IMR-90 (cell line): ENCODE measurements at regions not wholly inside any gene's neighbourhood (a gene's known extent, or its start where the extent isn't known, plus 50 kb on each side); places are given as distances from the start of the nearest gene placed in this dataset.

Source experiments
- ATAC-seq: fragments of 200-7000 bp; cut with Tn5 transposase; 2 replicates; pipeline ENCODE4 v1.9.1; 2020; ENCODE audit warnings: low read depth, mild to moderate bottlenecking, moderate library complexity
- BruUV-seq: library from RNA; stranded (reverse); fragments of 400-500 nt; replicated peaks from 2 replicates; lab custom pipeline; 2021; lab: Mats Ljungman, UMichigan
- CTCF ChIA-PET: fragments of 300-600 bp; formaldehyde crosslinking; extraction: SDS; loops from one replicate; lab custom pipeline; 2021; ENCODE audit warnings: antibody characterized with exemption; lab: Yijun Ruan, JAX
- POLR2A ChIA-PET: fragments of 300-600 bp; sonication (Branson Sonifier 250); formaldehyde crosslinking; loops from one replicate; lab custom pipeline; 2022; ENCODE audit warnings: antibody characterized with exemption; ENCODE audit not compliant: unreplicated experiment; lab: Charles Lee
- DNase-seq: peaks from one replicate; pipeline ENCODE4 v3.0.0; 2013
- H2AFZ ChIP-seq: replicated peaks from 2 replicates; pipeline ENCODE3; 2013; ENCODE audit warnings: low read length, mild to moderate bottlenecking; ENCODE audit not compliant: poor library complexity
- H2AK5ac ChIP-seq: 2 replicates; pipeline ENCODE4 v1.6.1; 2013; ENCODE audit warnings: low read depth, low read length, inconsistent platforms
- H2AK9ac ChIP-seq: replicated peaks from 2 replicates; pipeline ENCODE3; 2013; ENCODE audit warnings: mild to moderate bottlenecking, low read depth, low read length, moderate library complexity; ENCODE audit not compliant: poor library complexity
- H2BK120ac ChIP-seq: 2 replicates; pipeline ENCODE4 v1.6.1; 2013; ENCODE audit warnings: low read depth, low read length, inconsistent platforms
- H2BK15ac ChIP-seq: 3 replicates; pipeline ENCODE4 v1.6.1; 2013; ENCODE audit warnings: low read depth, low read length, inconsistent platforms
- H2BK20ac ChIP-seq: 2 replicates; pipeline ENCODE4 v1.6.1; 2013; ENCODE audit warnings: low read depth, mild to moderate bottlenecking, inconsistent platforms, low read length, moderate library complexity
- H2BK5ac ChIP-seq: 2 replicates; pipeline ENCODE4 v1.6.1; 2013; ENCODE audit warnings: mild to moderate bottlenecking, low read depth, low read length, inconsistent platforms; ENCODE audit not compliant: poor library complexity, severe bottlenecking
- H3K14ac ChIP-seq: replicated peaks from 2 replicates; pipeline ENCODE4 v1.6.1; 2013; ENCODE audit warnings: low read depth, low read length, inconsistent platforms
- H3K18ac ChIP-seq: 2 replicates; pipeline ENCODE4 v1.6.1; 2013; ENCODE audit warnings: low read depth, low read length, control low read depth
- H3K23ac ChIP-seq: 2 replicates; pipeline ENCODE4 v1.6.1; 2013; ENCODE audit warnings: low read depth, low read length, inconsistent platforms
- H3K27ac ChIP-seq: 2 replicates; pipeline ENCODE4 v1.5.1; 2013; ENCODE audit warnings: mild to moderate bottlenecking, control low read depth, low read length; ENCODE audit not compliant: insufficient read depth
- H3K27me3 ChIP-seq: 2 replicates; pipeline ENCODE4 v1.6.1; 2013; ENCODE audit warnings: low read length; ENCODE audit not compliant: control insufficient read depth, insufficient read depth
- H3K36me3 ChIP-seq: 2 replicates; pipeline ENCODE4 v1.6.1; 2013; ENCODE audit warnings: low read length, mixed read lengths; ENCODE audit not compliant: control insufficient read depth, insufficient read depth
- H3K4ac ChIP-seq: 2 replicates; pipeline ENCODE4 v1.6.1; 2013; ENCODE audit warnings: low read depth, low read length, inconsistent platforms
- H3K4me1 ChIP-seq: 2 replicates; pipeline ENCODE4 v1.6.1; 2013; ENCODE audit warnings: low read length, mixed read lengths; ENCODE audit not compliant: control insufficient read depth, insufficient read depth
- H3K4me2 ChIP-seq: 2 replicates; pipeline ENCODE4 v1.6.1; 2013; ENCODE audit warnings: low read depth, mild to moderate bottlenecking, control low read depth, low read length, moderate library complexity
- H3K4me3 ChIP-seq: 2 replicates; pipeline ENCODE4 v1.5.1; 2013; ENCODE audit warnings: low read depth, mild to moderate bottlenecking, control low read depth, low read length, moderate library complexity; ENCODE audit not compliant: insufficient read depth
- H3K56ac ChIP-seq: 2 replicates; pipeline ENCODE4 v1.6.1; 2013; ENCODE audit warnings: low read length, inconsistent platforms; ENCODE audit not compliant: insufficient read depth; ENCODE audit errors: extremely low read depth
- H3K79me1 ChIP-seq, 2 experiments: 2 replicates each; pipeline ENCODE4 v1.6.1; 2013; ENCODE audit warnings: low read length in 2 of 2, inconsistent platforms in 1 of 2, low read depth in 1 of 2
- H3K9ac ChIP-seq: 2 replicates; pipeline ENCODE4 v1.6.1; 2013; ENCODE audit warnings: low read depth, low read length, control low read depth
- H3K9me1 ChIP-seq: 2 replicates; pipeline ENCODE4 v1.6.1; 2013; ENCODE audit warnings: low read length, inconsistent platforms; ENCODE audit not compliant: insufficient read depth
- H3K9me3 ChIP-seq: 2 replicates; pipeline ENCODE4 v1.6.1; 2013; ENCODE audit warnings: low read length; ENCODE audit not compliant: control insufficient read depth, insufficient read depth
- H4K20me1 ChIP-seq: 2 replicates; pipeline ENCODE4 v1.6.1; 2013; ENCODE audit warnings: low read length, inconsistent platforms; ENCODE audit not compliant: insufficient read depth
- H4K5ac ChIP-seq: 2 replicates; pipeline ENCODE4 v1.6.1; 2013; ENCODE audit warnings: mild to moderate bottlenecking, low read depth, low read length, control low read depth
- H4K8ac ChIP-seq, 2 experiments: 2 replicates each; pipeline ENCODE4 v1.6.1; 2013; ENCODE audit warnings: low read depth in 2 of 2, low read length in 2 of 2, control low read depth in 1 of 2, inconsistent platforms in 1 of 2
- H4K91ac ChIP-seq: 2 replicates; pipeline ENCODE4 v1.6.1; 2013; ENCODE audit warnings: low read depth, low read length, inconsistent platforms; ENCODE audit not compliant: insufficient read depth
- BHLHE40 ChIP-seq: fragments of 150-350 bp; IDR thresholded peaks from 2 replicates; pipeline ENCODE4 v1.6.1; 2016; ENCODE audit warnings: mild to moderate bottlenecking, low read depth, low read length
- CEBPB ChIP-seq: IDR thresholded peaks from 2 replicates; pipeline ENCODE4 v1.6.1; 2012; ENCODE audit warnings: low read depth, low read length, improper control_type of control experiment
- CHD1 ChIP-seq: IDR thresholded peaks from 2 replicates; pipeline ENCODE4 v1.6.1; 2012; ENCODE audit warnings: low read depth, low read length, improper control_type of control experiment
- FOS ChIP-seq: fragments of 150-350 bp; IDR thresholded peaks from 2 replicates; pipeline ENCODE4 v1.6.1; 2016; ENCODE audit warnings: low read depth, low read length
- MAFK ChIP-seq: IDR thresholded peaks from 2 replicates; pipeline ENCODE4 v1.6.1; 2012; ENCODE audit warnings: low read depth, low read length, improper control_type of control experiment
- MAZ ChIP-seq: IDR thresholded peaks from 2 replicates; pipeline ENCODE4 v1.6.1; 2012; ENCODE audit warnings: low read depth, mild to moderate bottlenecking, low read length, improper control_type of control experiment, moderate library complexity, borderline replicate concordance
- MXI1 ChIP-seq: IDR thresholded peaks from 2 replicates; pipeline ENCODE4 v1.6.1; 2012; ENCODE audit warnings: low read depth, mild to moderate bottlenecking, low read length, moderate library complexity, borderline replicate concordance
- NFE2L2 ChIP-seq: fragments of 150-350 bp; IDR thresholded peaks from 2 replicates; pipeline ENCODE4 v1.6.1; 2016; ENCODE audit warnings: low read depth, mild to moderate bottlenecking, low read length
- POLR2A ChIP-seq: IDR thresholded peaks from 2 replicates; pipeline ENCODE4 v1.6.1; 2012; ENCODE audit warnings: mild to moderate bottlenecking, low read depth, low read length
- RAD21 ChIP-seq: IDR thresholded peaks from 2 replicates; pipeline ENCODE4 v1.6.1; 2012; ENCODE audit warnings: low read length, improper control_type of control experiment
- RCOR1 ChIP-seq: IDR thresholded peaks from 2 replicates; pipeline ENCODE4 v1.6.1; 2012; ENCODE audit warnings: mild to moderate bottlenecking, low read length, improper control_type of control experiment; ENCODE audit not compliant: insufficient replicate concordance
- RFX5 ChIP-seq: IDR thresholded peaks from 2 replicates; pipeline ENCODE4 v1.8.0; 2012; ENCODE audit warnings: low read depth, mild to moderate bottlenecking, low read length, moderate library complexity
- SMC3 ChIP-seq: fragments of 150-350 bp; IDR thresholded peaks from 2 replicates; pipeline ENCODE4 v1.6.1; 2016; ENCODE audit warnings: low read depth, mild to moderate bottlenecking, antibody characterized with exemption, low read length, moderate library complexity
- WGBS, 2 experiments: methylation state at CpG; one replicate each; pipeline versions ENCODE4 v1.1.5 to v1.1.7; 2013; ENCODE audit warnings: missing lambda C conversion rate in 2 of 2; ENCODE audit not compliant: insufficient read length in 1 of 2; ENCODE audit errors: extremely low coverage in 2 of 2; 5-methylcytosine and 5-hydroxymethylcytosine counted together
- dilution Hi-C: fragments of 300-500 bp; cut with HindIII; formaldehyde crosslinking; loops from one replicate; pipeline ENCODE4 v1.14.3; 2018; ENCODE audit warnings: low sequenced_read_pairs; ENCODE audit not compliant: unreplicated experiment
- in situ Hi-C: fragments of 300-500 bp; cut with MboI; formaldehyde crosslinking; loops from 3 replicates; pipeline ENCODE4 v1.14.3; 2019; ENCODE audit warnings: low sequenced_read_pairs, inconsistent platforms, mixed read lengths
- intact Hi-C: fragments of 100-400 bp; cut with micrococcal nuclease; formaldehyde crosslinking; loops from 2 replicates; pipeline ENCODE4 v1.10.0; 2022
- TF ChIP-seq, protein P1 (sequence below): fragments of 150-350 bp; IDR thresholded peaks from 2 replicates; pipeline ENCODE4 v1.6.1; 2017; ENCODE audit warnings: mild to moderate bottlenecking, antibody characterized with exemption, low read length, low read depth
- TF ChIP-seq, protein P2 (sequence below): conservative IDR thresholded peaks from 2 replicates; pipeline ENCODE4 v1.5.1; 2012; ENCODE audit warnings: mild to moderate bottlenecking, low read depth, low read length, improper control_type of control experiment
- TF ChIP-seq, protein P3 (sequence below): fragments of 150-350 bp; IDR thresholded peaks from 2 replicates; pipeline ENCODE4 v1.6.1; 2016; ENCODE audit warnings: low read depth, mild to moderate bottlenecking, low read length, moderate library complexity, borderline replicate concordance

DNA sequence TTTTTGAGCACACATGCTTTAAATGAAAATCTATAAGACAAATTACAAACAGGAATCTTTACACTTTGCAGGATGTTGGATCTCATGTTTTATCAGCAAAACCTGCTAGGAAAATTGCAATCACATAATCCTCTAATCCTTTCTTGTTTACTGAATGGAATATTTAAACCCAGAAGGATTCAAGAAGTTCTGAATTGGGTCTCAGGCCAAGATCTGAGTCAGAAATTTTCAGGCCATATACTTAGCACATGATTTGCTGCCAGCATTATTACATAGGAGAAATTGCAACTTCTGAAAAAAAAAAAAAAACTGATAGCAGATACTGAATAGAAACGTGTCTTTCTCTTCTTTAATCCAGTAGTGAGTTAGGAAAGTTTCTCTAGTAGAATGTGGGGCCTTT, 1005.3 kb upstream of the POT1 start:
- Histone ChIP-seq H4K91ac (no peak overlapping the region), H3K4me3 (no peak overlapping the region), H4K8ac (no peak overlapping the region), H3K4ac (no peak overlapping the region), H3K27me3 (no peaks in the 10 kb centered on the region), H2AK9ac (no peak overlapping the region), H2BK120ac (no peak overlapping the region), H3K9me3 (peaks cover 7% of the 10 kb centered on the region; the same call in 1 of the 2 replicates), H2BK15ac (no peak overlapping the region), H3K27ac (no peak overlapping the region), H3K18ac (no peak overlapping the region), H3K4me2 (no peak overlapping the region), H2AFZ (no peak overlapping the region), H3K79me1 (no peaks in the 10 kb centered on the region), H3K36me3 (no peaks in the 10 kb centered on the region), H3K9ac (no peak overlapping the region), H3K9me1 (no peaks in the 10 kb centered on the region), H4K5ac (no peak overlapping the region), H3K4me1 (no peaks in the 10 kb centered on the region), H2BK5ac (no peak overlapping the region), H3K23ac (no peak overlapping the region), H4K20me1 (no peaks in the 10 kb centered on the region), H2AK5ac (no peak overlapping the region), H3K56ac (no peak overlapping the region), H2BK20ac (no peak overlapping the region), H3K14ac (no peak overlapping the region)
- ATAC-seq (no peak), DNase-seq (no peak)
- TF ChIP-seq RCOR1 (no peak), BHLHE40 (no peak), MAFK (no peak), RAD21 (no peak), FOS (no peak), MAZ (no peak), CHD1 (no peak), CEBPB (no peak), NFE2L2 (no peak), MXI1 (no peak), POLR2A (no peak), SMC3 (no peak), RFX5 (no peak)
- TF ChIP-seq, protein P1, sequence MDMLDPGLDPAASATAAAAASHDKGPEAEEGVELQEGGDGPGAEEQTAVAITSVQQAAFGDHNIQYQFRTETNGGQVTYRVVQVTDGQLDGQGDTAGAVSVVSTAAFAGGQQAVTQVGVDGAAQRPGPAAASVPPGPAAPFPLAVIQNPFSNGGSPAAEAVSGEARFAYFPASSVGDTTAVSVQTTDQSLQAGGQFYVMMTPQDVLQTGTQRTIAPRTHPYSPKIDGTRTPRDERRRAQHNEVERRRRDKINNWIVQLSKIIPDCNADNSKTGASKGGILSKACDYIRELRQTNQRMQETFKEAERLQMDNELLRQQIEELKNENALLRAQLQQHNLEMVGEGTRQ, result no peak
- TF ChIP-seq, protein P2, sequence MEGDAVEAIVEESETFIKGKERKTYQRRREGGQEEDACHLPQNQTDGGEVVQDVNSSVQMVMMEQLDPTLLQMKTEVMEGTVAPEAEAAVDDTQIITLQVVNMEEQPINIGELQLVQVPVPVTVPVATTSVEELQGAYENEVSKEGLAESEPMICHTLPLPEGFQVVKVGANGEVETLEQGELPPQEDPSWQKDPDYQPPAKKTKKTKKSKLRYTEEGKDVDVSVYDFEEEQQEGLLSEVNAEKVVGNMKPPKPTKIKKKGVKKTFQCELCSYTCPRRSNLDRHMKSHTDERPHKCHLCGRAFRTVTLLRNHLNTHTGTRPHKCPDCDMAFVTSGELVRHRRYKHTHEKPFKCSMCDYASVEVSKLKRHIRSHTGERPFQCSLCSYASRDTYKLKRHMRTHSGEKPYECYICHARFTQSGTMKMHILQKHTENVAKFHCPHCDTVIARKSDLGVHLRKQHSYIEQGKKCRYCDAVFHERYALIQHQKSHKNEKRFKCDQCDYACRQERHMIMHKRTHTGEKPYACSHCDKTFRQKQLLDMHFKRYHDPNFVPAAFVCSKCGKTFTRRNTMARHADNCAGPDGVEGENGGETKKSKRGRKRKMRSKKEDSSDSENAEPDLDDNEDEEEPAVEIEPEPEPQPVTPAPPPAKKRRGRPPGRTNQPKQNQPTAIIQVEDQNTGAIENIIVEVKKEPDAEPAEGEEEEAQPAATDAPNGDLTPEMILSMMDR, result no peak
- TF ChIP-seq, protein P3, sequence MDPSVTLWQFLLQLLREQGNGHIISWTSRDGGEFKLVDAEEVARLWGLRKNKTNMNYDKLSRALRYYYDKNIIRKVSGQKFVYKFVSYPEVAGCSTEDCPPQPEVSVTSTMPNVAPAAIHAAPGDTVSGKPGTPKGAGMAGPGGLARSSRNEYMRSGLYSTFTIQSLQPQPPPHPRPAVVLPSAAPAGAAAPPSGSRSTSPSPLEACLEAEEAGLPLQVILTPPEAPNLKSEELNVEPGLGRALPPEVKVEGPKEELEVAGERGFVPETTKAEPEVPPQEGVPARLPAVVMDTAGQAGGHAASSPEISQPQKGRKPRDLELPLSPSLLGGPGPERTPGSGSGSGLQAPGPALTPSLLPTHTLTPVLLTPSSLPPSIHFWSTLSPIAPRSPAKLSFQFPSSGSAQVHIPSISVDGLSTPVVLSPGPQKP, result no peak
- intact Hi-C loops (no loop called here), in situ Hi-C loops (no loop called here), dilution Hi-C loops (no loop called here)
- ChIA-PET POLR2A (no interaction called here), CTCF (no interaction called here)
- no TSS peak for BruUV-seq
- WGBS, 2 experiments, result no CpG with 5 or more reads among the region's 1 CpG
